Caco-2 (cell line): ENCODE measurements at regions not wholly inside any gene's neighbourhood (a gene's known extent, or its start where the extent isn't known, plus 50 kb on each side); places are given as distances from the start of the nearest gene placed in this dataset.

Experiments
- BruUV-seq: library from RNA; stranded (reverse); fragments of 400-500 nt; replicated peaks from 2 replicates; lab custom pipeline; 2021; lab: Mats Ljungman, UMichigan
- CTCF ChIA-PET: fragments of 300-600 bp; sonication (Branson Sonifier 250); formaldehyde crosslinking; loops from one replicate; lab custom pipeline; 2022; ENCODE audit warnings: antibody characterized with exemption; lab: Charles Lee
- POLR2A ChIA-PET: fragments of 300-600 bp; sonication (Branson Sonifier 250); formaldehyde crosslinking; loops from one replicate; lab custom pipeline; 2022; ENCODE audit warnings: antibody characterized with exemption; lab: Charles Lee
- DNase-seq, 2 experiments: peaks; one replicate each; pipeline versions ENCODE4 v3.0.0 to v3.0.0-alpha.2; 2020 to 2022
- H3K27me3 ChIP-seq: replicated peaks from 2 replicates; pipeline ENCODE4 v1.6.0; 2011; ENCODE audit warnings: low read length; ENCODE audit not compliant: control insufficient read depth, insufficient read depth
- H3K36me3 ChIP-seq: 2 replicates; pipeline ENCODE4 v1.5.1; 2011; ENCODE audit warnings: low read length; ENCODE audit not compliant: control insufficient read depth, insufficient read depth
- H3K4me1 ChIP-seq: fragments of 250-450 bp; sonication (Bioruptor Pico); 2 replicates; pipeline ENCODE4 v1.5.1; 2020; ENCODE audit warnings: mild to moderate bottlenecking
- H3K4me3 ChIP-seq: 2 replicates; pipeline ENCODE4 v1.5.1; 2011; ENCODE audit warnings: low read depth, mild to moderate bottlenecking, control low read depth, low read length
- H3K9me3 ChIP-seq: fragments of 250-450 bp; sonication (Bioruptor Pico); 2 replicates; pipeline ENCODE4 v1.5.1; 2020; ENCODE audit warnings: mild to moderate bottlenecking, moderate library complexity
- H3K27ac Mint-ChIP-seq: one replicate; pipeline ENCODE4 v1.8.0; 2022; ENCODE audit warnings: mixed read lengths; ENCODE audit not compliant: unreplicated experiment
- H3K27me3 Mint-ChIP-seq: one replicate; pipeline ENCODE4 v1.8.0; 2022; ENCODE audit warnings: mixed read lengths; ENCODE audit not compliant: insufficient read depth, unreplicated experiment
- H3K36me3 Mint-ChIP-seq: one replicate; pipeline ENCODE4 v1.8.0; 2022; ENCODE audit warnings: mild to moderate bottlenecking, mixed read lengths; ENCODE audit not compliant: insufficient read depth, unreplicated experiment
- H3K4me1 Mint-ChIP-seq: one replicate; pipeline ENCODE4 v1.8.0; 2022; ENCODE audit warnings: low read depth, mixed read lengths; ENCODE audit not compliant: unreplicated experiment
- H3K4me3 Mint-ChIP-seq: one replicate; pipeline ENCODE4 v1.8.0; 2022; ENCODE audit warnings: mild to moderate bottlenecking, moderate library complexity, mixed read lengths; ENCODE audit not compliant: unreplicated experiment
- H3K9me3 Mint-ChIP-seq: one replicate; pipeline ENCODE4 v1.8.0; 2022; ENCODE audit warnings: mixed read lengths; ENCODE audit not compliant: unreplicated experiment
- intact Hi-C: fragments of 100-400 bp; cut with micrococcal nuclease; formaldehyde crosslinking; loops from one replicate; pipeline ENCODE4 v1.10.0; 2022; ENCODE audit not compliant: unreplicated experiment
- TF ChIP-seq, protein P1 (sequence below), 2 experiments: fragments of 200-600 bp in 1 of 2; IDR thresholded peaks; 1 replicate in 1 of 2; 2 replicates in 1 of 2; pipeline versions ENCODE4 v1.5.1 to v1.8.0; 2011 to 2022; ENCODE audit warnings: antibody characterized with exemption in 1 of 2, control low read depth in 1 of 2, inconsistent platforms in 1 of 2, low read depth in 1 of 2, low read length in 1 of 2, mild to moderate bottlenecking in 1 of 2, moderate library complexity in 1 of 2; ENCODE audit not compliant: insufficient read depth in 1 of 2, severe bottlenecking in 1 of 2, unreplicated experiment in 1 of 2

DNA sequence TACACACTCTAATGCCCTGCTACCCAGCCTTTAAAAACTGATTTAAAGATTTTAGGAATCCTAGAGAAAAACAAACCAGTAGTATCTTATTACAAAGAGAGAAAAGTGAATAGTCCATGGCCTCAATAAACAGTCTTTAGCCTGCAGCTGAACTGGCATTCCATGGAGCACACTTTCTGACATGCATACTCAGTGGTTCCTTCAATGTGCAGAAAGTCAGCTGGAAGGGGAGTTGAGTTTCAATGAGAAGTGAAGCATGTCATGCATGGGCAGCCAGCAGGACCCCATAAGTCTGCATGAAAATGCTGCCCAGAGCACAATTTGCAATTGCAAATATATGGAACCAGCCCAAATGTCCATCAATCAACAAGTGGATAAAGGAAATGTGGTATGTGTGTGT lies 273.7 kb downstream of the UQCRFS1 start:
- Mint-ChIP-seq H3K27me3 (peaks cover 3% of the 10 kb centered on the region), H3K4me3 (no peak overlapping the region), H3K9me3 (peaks cover 6% of the 10 kb centered on the region), H3K4me1 (no peaks in the 10 kb centered on the region), H3K27ac (no peak overlapping the region), H3K36me3 (no peaks in the 10 kb centered on the region)
- intact Hi-C loops = no loop called here
- H3K27me3 ChIP-seq = no peaks in the 10 kb centered on the region
- ChIA-PET CTCF (no interaction called here), POLR2A (no interaction called here)
- H3K4me3 ChIP-seq = no peak overlapping the region
- TF ChIP-seq, protein P1, sequence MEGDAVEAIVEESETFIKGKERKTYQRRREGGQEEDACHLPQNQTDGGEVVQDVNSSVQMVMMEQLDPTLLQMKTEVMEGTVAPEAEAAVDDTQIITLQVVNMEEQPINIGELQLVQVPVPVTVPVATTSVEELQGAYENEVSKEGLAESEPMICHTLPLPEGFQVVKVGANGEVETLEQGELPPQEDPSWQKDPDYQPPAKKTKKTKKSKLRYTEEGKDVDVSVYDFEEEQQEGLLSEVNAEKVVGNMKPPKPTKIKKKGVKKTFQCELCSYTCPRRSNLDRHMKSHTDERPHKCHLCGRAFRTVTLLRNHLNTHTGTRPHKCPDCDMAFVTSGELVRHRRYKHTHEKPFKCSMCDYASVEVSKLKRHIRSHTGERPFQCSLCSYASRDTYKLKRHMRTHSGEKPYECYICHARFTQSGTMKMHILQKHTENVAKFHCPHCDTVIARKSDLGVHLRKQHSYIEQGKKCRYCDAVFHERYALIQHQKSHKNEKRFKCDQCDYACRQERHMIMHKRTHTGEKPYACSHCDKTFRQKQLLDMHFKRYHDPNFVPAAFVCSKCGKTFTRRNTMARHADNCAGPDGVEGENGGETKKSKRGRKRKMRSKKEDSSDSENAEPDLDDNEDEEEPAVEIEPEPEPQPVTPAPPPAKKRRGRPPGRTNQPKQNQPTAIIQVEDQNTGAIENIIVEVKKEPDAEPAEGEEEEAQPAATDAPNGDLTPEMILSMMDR (IDR thresholded peaks at IDR 0.05; ENCODE audit: insufficient read depth in 1 of 2, low read depth in 1 of 2, low read length in 1 of 2, severe bottlenecking in 1 of 2, unreplicated experiment in 1 of 2) = no peak
- BruUV-seq = no TSS peak
- no peaks in the 10 kb centered on the region for H3K36me3 ChIP-seq
- DNase-seq = no peak
- no peaks in the 10 kb centered on the region for H3K4me1 ChIP-seq
- H3K9me3 ChIP-seq = no peaks in the 10 kb centered on the region

DNA sequence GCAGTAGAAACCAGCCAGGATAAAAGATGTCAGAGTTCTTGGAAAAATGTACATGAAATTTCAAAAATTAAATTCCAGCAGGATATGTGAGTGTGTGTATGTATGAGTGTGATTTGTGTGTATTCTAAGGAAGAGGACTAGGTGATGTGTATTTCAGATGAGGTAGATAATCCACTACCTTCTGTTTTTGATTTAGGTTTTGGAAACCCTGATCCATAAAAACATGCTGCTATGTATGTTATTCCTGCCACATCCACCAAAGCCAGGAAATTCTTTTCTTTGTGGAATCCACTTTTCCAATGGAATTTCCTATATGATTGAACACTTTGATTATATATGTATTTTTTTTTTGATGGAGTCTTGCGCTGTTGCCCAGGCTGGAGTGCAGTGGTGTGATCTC lies 276.9 kb downstream of the UQCRFS1 start:
- peaks cover 6% of the 10 kb centered on the region for H3K9me3 Mint-ChIP-seq
- peaks cover 3% of the 10 kb centered on the region for H3K27me3 Mint-ChIP-seq
- no peak overlapping the region for H3K27ac Mint-ChIP-seq
- ChIA-PET CTCF (no interaction called here), POLR2A (no interaction called here)
- Histone ChIP-seq H3K27me3 (no peaks in the 10 kb centered on the region), H3K9me3 (no peaks in the 10 kb centered on the region), H3K4me1 (no peaks in the 10 kb centered on the region), H3K36me3 (no peaks in the 10 kb centered on the region), H3K4me3 (no peak overlapping the region)
- no peaks in the 10 kb centered on the region for H3K4me1 Mint-ChIP-seq
- no peak overlapping the region for H3K4me3 Mint-ChIP-seq
- BruUV-seq = no TSS peak
- H3K36me3 Mint-ChIP-seq = no peaks in the 10 kb centered on the region
- no peak for DNase-seq
- intact Hi-C loops = no loop called here
- TF ChIP-seq, protein P1 (IDR thresholded peaks at IDR 0.05; ENCODE audit: insufficient read depth in 1 of 2, low read depth in 1 of 2, low read length in 1 of 2, severe bottlenecking in 1 of 2, unreplicated experiment in 1 of 2) = no peak

DNA sequence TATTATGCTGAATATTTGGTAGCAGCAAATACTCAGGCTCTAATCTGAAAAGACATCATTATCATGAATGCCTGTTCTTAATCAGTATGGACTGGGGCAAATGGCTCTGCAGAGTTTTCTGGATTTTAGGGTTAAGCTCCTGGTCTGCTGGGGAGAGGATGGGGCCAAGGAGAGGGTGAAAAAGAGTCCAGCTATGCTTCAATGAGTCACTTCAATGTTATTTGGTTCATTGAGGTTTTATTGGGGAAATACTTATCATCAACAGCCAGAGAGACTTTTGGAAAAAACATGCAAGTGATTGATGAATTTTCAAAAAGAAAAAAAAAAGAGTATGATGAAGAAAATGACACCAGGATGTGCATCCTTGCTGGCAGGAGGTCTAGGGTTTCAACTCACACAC lies 278.3 kb downstream of the UQCRFS1 start:
- Histone ChIP-seq H3K36me3 (no peaks in the 10 kb centered on the region), H3K4me3 (no peak overlapping the region), H3K9me3 (no peaks in the 10 kb centered on the region), H3K27me3 (no peaks in the 10 kb centered on the region), H3K4me1 (no peaks in the 10 kb centered on the region)
- H3K9me3 Mint-ChIP-seq = peaks cover 6% of the 10 kb centered on the region
- ChIA-PET CTCF (no interaction called here), POLR2A (no interaction called here)
- no peak for DNase-seq
- no peaks in the 10 kb centered on the region for H3K4me1 Mint-ChIP-seq
- TF ChIP-seq, protein P1 (IDR thresholded peaks at IDR 0.05; ENCODE audit: insufficient read depth in 1 of 2, low read depth in 1 of 2, low read length in 1 of 2, severe bottlenecking in 1 of 2, unreplicated experiment in 1 of 2) = no peak
- no peak overlapping the region for H3K4me3 Mint-ChIP-seq
- no peaks in the 10 kb centered on the region for H3K36me3 Mint-ChIP-seq
- no peak overlapping the region for H3K27ac Mint-ChIP-seq
- intact Hi-C loops = no loop called here
- H3K27me3 Mint-ChIP-seq = peaks cover 2% of the 10 kb centered on the region
- BruUV-seq = no TSS peak
